ENCODE measurements at regions not wholly inside any gene's neighbourhood (a gene's known extent, or its start where the extent isn't known, plus 50 kb on each side); places are given as distances from the start of the nearest gene placed in this dataset.
"Not testable (repeated sequence)": the region's sequence is repeated elsewhere in the genome, so short reads cannot be mapped to it uniquely, and the experiment has no call there.

DNA sequence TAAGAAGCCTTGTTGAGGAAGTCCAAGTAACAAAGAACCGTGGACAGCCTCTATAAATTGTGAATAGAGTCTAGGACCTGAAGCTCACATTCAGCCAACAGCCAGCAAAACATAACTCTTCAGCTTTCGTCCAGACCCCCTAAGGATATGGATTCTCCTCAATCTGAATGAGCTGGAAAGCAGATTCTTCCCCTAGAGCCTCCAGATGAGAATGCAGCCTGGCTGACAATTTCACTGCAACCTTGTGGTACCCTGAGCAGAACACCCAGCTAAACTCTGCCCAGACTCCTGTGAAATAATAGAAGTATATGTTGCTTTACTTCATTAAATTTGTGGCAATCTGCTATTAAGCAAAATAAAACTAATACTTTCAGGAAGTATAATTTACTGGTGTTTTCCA is 483.5 kb upstream of the SLC8A1 start:
- DNase-seq (ENCODE audit: low read depth in 2 of 2) = no peak

DNA sequence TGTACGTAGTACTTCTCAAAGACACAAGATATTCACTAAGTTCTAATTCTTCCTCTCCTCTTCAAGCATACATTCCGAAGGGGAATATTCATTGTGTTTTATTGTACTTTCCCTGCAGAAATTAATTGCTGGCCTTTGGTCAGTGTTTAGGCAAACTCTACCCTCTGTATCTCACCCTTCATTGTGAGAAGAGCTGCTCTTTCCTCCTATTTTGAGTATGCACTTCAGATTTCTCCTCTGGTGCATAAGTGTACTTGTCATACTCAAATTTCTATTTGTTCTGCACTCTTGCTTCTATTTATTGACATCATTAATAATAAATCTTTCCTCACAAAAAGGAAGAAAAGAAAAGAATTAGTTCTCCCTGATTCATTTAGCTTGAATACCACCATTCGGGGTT is 485.4 kb upstream of the SLC8A1 start:
- no peak for DNase-seq (ENCODE audit: low read depth in 2 of 2)

DNA sequence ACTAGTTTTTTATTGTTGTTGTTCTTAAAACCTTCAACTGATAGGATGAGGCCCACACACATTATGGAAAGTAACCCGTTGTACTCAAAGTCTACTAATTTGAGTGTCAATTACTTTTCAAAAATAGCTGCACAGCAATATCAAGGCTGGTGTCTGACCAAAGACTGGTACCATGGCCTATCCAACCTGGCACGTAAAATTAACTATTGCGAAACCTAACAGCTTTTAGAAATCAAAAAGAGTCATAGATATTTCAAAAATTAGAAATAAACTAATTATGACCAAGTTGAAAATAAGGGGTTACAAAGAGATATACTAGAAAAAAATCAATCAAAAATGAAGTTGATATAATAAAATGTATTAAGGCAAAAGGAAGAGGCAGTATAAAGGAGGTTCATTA is 501.5 kb upstream of the SLC8A1 start:
- no peak for DNase-seq (ENCODE audit: low read depth in 2 of 2)

DNA sequence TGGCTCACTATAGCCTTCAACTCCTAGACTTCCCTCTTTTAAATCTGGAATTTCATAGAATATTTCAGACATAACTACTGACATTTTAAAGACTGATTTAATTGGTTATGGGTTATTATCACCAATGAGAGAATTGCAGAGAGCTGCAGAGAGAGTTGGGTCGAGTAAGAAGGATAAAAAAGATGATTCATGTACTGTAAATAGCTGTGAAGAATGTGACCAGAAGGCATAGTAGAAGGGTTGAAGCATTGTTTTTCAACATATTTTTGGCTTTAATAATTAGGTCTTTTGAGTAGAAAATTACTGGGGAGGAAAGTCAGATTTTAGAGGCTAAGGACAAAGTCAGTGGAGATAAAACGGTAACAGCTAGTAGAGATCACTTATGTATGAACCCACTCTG is 503.2 kb upstream of the SLC8A1 start:
- DNase-seq (ENCODE audit: low read depth in 2 of 2) = no peak

GRCh38 chr2:40955635-40956034 is 503.7 kb upstream of the SLC8A1 start:
- no peak for DNase-seq (ENCODE audit: low read depth in 2 of 2)

- no peak for DNase-seq (ENCODE audit: low read depth in 2 of 2)
These were observed 505.6 kb upstream of the SLC8A1 start for GRCh38 chr2:40957508-40957907.

GRCh38 chr2:40962026-40962425 is 510.1 kb upstream of the SLC8A1 start:
- DNase-seq (ENCODE audit: low read depth in 2 of 2) = no peak

- DNase-seq (ENCODE audit: low read depth in 2 of 2) = no peak
These were observed 512.8 kb upstream of the SLC8A1 start for GRCh38 chr2:40964509-40965250.

- DNase-seq (ENCODE audit: low read depth in 2 of 2) = no peak
These were observed 515.6 kb upstream of the SLC8A1 start for GRCh38 chr2:40967451-40967850.

GRCh38 chr2:40975151-40975550 is 523.3 kb upstream of the SLC8A1 start:
- no peak for DNase-seq (ENCODE audit: low read depth in 2 of 2)

DNA sequence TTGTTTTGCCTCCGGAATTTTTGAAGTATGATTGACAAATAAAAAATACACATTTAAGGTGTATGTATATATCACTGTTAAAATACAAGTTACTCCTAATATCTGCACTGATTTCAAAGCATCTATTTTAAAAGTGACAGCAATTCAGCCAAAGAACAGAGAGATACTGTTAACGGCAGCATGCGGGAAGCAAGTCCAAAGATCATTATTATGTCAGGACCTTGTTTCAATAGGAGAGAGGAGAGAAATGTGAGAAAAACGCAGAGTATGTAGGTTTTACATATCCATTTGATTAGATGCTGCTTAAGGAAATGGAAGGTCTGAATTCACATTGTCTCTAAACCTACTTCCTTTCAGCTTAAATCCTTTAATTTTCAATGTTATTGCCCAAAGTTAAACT is 545.5 kb upstream of the SLC8A1 start:
- DNase-seq (ENCODE audit: low read depth in 2 of 2) = no peak

DNA sequence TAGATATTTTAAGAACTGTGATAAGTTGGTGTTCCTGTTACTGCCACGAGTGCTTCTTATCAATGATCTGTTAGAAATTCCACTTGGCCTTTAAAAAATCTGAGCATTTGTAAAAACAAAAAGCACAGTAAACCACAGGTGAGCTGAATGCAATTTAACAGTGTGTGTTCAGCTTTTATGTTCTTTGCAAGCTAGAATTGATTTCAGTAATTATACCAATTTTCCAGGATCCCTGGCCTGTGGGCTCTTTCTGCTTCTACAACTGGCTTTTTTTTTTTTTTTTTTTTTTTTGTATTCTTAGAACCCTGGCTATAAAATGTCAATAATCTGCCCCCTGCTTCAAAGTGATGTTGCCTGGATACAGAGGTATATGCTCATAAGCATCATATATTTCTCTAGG is 548.5 kb upstream of the SLC8A1 start:
- DNase-seq (ENCODE audit: low read depth in 2 of 2) = no peak

GRCh38 chr2:41000906-41001305 is 549.0 kb upstream of the SLC8A1 start:
- no peak for DNase-seq (ENCODE audit: low read depth in 2 of 2)

- DNase-seq (ENCODE audit: low read depth in 2 of 2) = no peak
These were observed 552.8 kb upstream of the SLC8A1 start for GRCh38 chr2:41004700-41005099.

- no peak for DNase-seq (ENCODE audit: low read depth in 2 of 2)
These were observed 568.5 kb upstream of the SLC8A1 start for GRCh38 chr2:41020358-41020757.

DNA sequence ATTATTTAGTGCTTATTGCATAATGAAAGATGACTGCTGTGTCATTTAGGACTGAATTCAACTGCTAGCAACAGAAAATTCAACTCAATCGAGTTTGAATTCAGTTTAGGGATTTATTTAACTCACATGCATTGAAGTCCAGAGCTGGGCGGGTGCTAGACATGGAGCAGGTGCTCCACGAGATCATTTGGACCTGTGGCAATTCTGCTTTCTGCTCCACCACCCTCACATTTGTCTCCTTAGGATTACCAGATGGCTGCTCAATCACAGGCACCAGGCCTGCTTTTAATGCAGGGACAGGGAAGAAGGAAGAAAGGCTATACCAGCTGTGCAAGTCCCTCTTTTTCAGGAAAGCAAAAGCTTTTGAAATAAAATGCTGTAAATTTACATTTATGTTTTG is 572.9 kb upstream of the SLC8A1 start:
- DNase-seq (ENCODE audit: low read depth in 2 of 2) = no peak

DNA sequence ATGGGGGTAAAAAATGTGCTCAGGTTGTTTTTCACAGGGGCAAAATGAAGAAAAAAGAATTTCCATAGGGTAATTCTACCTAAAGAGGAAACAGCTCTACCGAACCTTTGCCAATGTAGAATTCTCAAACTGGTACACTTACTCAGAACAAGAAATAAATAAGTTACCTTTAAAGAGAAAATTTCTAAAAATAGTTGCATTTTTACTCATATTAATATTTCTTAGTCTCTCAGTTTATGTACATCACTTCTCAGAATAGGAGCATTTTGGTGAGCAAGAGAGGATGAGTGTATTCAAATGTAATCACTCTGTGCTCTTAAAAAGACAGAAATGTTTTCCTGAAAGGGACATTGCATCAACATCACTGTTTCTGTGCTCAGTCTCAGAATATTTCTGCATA is 574.7 kb upstream of the SLC8A1 start:
- DNase-seq (ENCODE audit: low read depth in 2 of 2) = no peak

DNA sequence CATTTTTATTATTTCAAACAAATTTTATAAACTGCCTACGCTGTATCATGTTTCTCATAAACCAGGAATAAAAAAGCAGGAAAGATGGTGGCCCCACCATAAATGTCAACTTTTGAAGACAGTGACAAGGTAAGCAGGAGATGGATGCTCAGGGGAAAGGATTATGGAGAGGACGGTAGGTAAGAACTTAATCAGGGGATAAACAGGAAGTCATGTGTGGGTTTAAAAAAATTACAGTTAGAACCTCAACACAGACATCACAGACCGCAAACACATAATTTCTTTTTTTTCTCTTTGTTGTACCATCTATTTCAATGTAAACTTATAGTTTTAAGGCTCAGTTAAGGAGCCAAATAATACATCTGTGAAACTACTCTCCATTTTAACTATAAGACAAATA is 575.2 kb upstream of the SLC8A1 start:
- DNase-seq (ENCODE audit: low read depth in 2 of 2) = no peak

- DNase-seq (ENCODE audit: low read depth in 2 of 2) = no peak
These were observed 579.4 kb upstream of the SLC8A1 start for GRCh38 chr2:41031282-41031681.

DNA sequence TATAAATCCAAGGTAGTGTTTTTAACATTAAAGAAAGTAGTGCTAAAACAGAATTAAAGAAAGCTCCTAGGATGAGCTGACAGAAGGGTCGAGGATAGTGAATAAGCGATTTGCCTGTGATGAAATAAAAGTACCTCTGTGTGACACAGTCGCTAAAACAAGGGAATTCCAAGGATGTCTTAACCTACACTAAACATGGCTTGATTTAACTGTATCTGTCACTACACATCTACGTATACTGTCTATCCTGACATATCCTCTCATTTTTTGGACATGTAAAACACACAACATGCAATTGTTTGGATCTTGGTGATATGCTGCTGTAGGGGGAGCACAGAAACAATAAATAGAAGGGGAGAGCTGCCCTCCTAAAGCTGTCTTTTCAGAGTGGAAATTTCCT is 580.8 kb upstream of the SLC8A1 start:
- DNase-seq (ENCODE audit: low read depth in 2 of 2) = no peak

DNA sequence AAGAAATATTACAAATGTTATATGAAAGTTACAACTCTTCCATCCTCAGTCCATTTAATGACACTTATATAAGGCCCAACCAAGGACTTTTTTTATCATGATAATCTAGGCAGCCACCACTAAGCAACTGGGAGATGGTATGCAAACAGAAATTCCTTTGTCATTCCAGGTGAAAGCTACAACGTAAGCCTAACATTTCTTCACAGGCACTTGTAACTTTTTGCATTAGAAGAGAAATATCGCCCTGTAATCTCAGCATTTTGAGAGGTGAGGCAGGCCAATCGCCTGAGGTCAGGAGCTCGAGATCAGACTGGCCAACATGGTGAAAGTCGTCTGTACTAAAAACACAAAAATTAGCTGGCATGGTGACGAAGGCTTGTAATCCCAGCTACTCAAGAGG is 581.2 kb upstream of the SLC8A1 start:
- DNase-seq (ENCODE audit: low read depth in 2 of 2) = no peak

DNA sequence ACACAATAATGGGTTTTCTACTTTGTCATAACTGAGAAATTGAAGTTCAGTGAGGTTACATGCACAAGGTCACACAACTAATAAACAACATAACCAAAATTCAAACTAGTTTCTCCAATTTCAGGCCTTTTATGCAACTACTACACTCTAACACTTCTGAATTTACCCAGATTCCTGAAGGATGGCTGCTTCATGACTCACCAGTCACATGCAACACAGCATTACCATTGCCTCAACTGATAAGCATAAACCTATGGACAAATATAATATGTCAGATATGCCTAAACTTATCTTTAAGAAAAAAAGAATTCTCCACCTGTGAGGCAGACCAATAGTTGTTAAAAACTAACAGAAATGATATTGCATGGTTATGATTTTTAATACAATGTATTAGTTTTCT is 586.5 kb upstream of the SLC8A1 start:
- DNase-seq (ENCODE audit: low read depth in 2 of 2) = no peak

GRCh38 chr2:41039750-41040149 is 587.9 kb upstream of the SLC8A1 start:
- not testable (repeated sequence) for DNase-seq (ENCODE audit: low read depth in 2 of 2)

GRCh38 chr2:41040782-41041520 is 589.1 kb upstream of the SLC8A1 start:
- no peak for DNase-seq (ENCODE audit: low read depth in 2 of 2)
